Medulla oblongata (tissue), 1 donor: ENCODE measurements at regions not wholly inside any gene's neighbourhood (a gene's known extent, or its start where the extent isn't known, plus 50 kb on each side); places are given as distances from the start of the nearest gene placed in this dataset.
A peak's percentile ranks its signal among the peaks of the same experiment; 100 is the strongest.

Source experiments
- DNase-seq: peaks from one replicate; pipeline ENCODE4 v3.0.0-alpha.2; 2015; ENCODE audit errors: extremely low spot score

DNA sequence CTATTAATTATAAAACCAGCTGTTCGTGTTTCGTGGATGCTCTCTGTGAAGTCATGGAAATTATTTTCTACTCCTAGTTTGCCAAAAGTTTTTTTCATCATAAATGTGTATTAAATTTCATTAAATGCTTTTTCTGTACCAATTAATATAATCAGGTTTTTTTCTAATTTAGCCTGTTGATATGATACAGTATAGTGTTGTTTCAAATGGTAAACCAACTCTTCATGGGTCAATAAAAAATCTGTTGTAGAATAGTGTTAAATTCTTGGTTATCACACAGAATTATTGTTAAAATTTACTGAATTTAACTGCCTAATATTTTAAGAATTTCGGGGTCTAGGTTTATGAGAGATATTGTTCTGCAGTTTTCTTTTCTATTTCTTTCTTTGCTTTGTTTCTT lies 505.9 kb upstream of the MANEA start:
- DNase-seq = no peak

DNA sequence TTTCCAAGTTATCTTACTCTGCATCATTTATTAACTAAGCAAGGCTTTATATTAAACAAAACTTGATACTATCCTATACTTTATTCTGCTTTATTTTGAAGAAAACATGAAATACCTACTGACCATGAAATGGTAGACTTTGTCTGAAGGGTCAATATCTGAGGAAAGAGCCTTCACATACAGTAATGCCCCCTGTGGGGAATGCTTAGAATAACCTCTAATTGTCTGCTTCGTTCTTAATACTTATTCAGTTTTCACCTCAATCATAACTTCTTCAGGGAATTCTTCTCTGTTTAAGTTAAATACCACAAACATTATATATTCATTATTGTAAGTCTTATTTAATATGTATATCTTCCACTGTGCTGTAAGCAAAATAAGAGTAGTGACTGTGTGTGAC lies 498.9 kb upstream of the MANEA start:
- no peak for DNase-seq

DNA sequence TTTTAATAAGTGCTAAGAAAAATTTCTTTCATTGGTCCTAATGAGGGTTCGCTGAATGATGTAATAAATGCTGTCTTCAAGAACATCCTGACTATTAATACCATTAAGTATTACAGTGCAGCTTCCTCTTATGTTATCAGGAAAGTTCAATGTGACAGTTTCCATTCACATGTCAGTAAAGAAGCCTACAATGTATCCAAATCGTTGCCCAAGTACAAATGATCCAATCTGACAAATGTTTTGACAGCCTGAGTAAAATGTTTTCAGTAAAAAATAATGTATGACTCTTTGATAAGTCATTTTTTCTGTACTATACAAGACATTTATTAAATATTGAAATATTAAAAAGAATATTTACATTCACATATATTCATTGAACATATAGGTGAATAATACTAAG lies 496.1 kb upstream of the MANEA start:
- DNase-seq = no peak

DNA sequence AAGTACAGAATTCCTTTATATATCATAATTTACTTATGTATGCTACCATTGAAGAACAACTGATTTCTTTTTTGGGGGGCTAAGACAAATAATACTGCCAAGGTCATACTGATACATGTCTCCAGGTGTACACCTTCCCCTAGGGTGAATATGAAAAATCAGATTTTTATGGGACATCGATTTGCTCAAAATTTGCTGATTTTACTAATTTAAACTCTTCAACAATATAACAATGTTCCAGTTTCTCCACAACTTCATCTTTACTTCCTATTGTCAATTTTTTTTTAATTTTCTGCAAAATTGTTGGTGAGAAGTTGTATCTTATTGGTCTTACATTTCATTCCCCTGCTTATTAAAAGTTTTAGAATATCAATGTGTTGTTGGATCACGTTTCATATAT lies 495.4 kb upstream of the MANEA start:
- no peak for DNase-seq

DNA sequence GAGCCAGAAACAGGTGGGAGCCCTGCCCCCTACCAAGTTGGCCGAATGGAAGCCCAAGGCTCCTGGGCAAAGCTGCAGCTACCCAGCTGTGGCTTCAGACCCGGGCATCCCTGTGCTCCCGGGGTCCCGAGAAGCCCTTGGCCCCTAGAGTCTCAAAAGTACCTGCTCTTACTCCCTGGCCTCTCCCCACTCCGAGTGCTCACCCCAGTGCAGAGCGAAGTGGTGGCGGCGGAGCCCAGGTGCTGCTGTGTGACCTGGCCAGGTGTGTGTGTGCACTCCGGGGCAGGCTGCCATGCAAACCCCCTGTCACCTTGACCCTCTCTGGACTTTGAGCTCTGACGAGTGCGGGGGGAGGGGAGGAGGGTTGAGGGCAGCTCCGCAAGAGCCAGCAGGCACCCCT lies 493.8 kb upstream of the MANEA start:
- no peak for DNase-seq

DNA sequence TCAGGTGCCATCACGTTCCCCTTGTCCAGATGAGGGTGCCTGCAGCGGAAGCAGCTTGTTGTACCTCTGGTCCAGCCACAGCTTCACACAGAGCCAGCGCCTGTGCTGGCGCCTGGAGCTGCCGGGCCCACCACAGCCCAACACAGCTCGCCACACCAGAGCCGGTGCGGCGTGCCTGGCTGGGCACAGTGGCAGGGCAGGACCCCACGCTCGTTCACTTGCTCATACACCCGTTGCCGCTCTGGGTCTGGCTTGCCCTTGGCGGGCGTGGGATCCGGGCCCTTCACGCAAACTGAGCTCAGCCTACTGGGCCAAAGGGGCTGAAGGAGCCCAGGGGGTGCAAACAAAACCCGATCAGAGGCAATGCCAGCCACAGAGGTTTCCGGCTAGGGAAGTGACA lies 492.5 kb upstream of the MANEA start:
- no peak for DNase-seq

DNA sequence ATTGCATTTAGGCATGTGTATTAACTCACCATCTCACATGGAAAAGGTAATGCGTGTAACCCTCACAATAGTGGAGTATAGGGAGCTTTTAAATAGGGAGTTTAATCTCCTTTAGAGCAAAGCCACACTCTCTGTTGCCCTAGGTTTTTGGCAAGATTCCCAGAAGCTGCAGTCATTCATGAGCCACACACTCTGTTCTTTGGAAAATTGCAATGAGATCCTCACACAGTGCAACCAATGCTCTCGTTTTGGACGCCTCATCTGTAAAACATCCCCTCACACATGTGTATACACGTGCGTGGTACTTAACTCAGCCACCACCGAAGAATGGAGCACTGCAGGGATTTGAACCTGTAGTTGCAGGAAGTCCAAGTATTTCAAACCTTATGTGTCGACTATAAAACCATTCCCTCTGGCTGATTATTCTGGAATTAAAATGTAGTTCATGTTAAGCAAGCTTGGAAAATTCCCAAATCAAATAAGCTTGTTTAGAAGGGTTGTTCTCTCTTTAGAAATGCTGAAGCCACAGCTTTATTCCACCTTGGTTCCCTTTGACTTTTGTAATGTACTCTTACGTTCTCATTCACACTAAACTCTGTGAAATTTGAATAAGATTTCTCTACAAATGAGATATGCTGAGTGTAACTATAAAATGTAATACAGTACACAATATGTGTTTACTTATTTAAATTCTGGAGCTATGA lies 489.8 kb upstream of the MANEA start:
- DNase-seq = peak; percentile 81

DNA sequence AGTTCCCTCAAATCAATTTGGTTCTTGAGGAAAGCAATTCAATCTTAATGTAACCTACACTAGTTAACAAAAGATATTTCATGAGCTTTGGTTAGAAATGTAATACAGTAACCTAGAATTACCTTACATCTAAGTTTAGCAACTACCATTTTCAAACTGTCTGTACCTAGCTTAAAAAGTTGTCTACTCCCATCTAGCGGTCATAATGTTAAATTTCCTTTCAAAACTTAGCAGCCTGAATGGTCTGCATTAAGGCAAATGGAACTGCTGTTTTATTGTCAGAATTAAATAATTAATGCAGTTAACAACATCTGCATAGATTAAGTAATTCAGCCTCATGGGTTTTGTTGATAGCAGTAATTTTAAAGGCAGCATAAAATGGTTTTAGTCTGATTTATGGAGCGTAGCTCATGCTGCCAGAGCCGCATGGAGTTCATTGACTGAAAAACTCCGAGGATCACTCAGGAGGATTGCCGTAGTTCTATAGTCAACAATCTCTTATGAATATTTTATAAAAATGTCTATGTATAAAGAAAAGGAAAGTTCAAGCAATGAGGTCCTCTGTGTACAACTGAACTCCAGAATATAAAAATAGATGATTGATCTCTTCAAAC lies 485.4 kb upstream of the MANEA start:
- peak; percentile 65 for DNase-seq

DNA sequence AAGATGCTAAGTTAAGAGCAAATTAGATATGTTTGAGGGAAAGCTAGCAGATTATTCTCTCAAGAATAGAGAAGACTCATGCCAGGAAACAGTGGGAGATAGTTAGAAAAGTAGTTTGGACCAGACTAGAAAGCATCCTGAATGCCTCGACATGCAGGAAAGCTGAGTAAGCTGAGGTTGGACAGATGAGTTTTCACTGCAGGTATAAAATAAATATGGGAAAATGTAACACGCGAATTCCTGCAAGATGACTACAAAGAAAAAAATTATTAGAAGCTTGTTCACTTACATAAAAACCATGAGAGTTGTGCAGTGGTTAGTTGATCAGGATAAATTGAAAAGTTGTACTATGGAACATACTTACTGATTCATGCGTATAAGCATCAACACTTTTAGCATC lies 484.2 kb upstream of the MANEA start:
- DNase-seq = no peak

DNA sequence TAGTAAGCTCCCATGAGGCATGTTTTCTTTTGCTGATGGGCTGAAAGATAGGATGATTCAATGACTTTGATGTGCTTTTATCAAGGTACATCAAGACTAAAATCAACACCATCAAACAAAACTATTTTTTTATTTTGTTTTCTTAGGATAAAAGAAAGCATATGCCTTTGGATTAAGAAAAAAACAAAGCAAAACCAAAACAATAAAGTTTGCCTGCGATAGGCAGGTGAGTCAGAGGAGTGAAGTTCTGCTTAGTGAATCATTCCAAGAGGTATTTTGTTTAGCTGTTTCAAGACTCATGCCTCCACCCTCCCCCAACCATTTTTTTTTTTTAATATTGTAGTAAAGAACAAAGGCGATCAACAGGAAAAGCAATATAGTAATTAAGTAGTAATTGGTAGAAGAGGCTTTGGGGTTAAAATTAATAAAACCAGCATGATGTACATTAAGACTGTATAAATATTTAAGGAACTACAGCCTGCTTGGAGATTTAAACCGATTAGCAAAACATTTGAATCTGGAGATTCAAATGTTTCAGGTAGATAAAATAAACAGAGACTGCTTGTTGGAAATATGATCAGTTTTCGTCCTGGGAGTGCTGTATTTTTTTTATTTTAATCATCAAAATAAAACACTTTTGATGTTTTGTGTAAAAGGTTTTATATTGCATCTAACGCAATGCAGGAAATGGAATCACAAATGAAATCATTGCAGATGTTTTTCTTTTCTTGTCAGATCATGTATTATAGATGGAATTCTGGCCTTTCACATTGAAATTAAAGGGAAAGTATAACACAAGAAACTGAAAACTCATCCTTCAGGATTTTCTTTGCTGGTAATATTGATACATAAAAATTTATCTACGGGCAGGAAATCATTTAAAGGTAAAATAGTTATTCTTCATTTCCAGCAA lies 482.3 kb upstream of the MANEA start:
- no peak for DNase-seq

DNA sequence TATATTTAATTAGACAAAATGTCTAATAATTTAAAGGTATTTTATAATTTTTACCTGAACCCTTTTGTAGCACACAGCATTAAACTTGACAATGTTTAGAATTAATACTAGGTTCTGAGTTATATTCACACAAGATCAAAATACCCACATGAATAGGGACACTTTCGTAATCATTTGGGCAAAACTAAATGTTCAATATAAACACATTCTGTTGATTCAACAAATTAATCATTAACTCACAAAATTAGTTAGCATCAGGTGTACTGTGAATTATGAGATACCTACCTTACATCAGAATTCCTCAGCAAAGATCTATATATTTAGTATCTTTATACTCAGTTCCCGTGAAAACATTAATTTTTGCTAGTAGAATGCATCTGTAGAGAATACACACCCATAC lies 481.5 kb upstream of the MANEA start:
- no peak for DNase-seq

DNA sequence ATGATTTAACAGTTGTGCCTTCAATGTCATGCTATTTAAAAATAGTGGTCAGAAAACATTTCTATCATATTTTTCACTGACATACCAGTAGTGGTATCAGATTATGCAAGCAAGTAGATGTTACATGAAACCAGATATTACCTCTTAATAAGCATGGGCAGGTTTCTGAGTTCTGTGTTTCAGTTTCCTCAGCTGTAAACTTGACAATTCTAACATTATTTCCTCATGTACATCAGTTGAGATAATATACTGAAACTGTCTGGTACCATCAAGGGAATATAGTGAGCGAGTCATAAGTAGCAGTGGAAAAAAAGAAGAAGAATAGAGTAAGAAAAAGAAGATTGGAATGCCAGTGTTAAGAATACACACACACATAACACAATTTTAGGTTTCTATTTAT lies 477.9 kb upstream of the MANEA start:
- DNase-seq = no peak

DNA sequence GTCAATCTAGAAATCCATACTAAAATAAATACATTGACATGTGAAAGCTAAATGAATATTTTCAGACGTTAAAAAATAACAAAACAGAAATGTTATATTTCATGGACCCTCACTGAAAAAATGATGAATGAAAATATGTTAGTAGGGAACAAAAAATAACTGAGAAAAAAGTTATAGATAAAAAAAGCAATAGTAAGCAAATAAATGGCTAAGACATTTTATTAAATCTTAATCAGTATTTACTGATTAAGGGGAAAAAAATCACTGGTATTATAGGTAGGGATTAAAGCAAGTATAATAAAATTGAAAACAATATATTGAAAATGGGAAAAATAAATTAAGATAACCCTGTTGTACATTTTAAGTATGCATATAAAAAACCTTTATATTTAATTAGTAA lies 468.1 kb upstream of the MANEA start:
- DNase-seq = no peak

DNA sequence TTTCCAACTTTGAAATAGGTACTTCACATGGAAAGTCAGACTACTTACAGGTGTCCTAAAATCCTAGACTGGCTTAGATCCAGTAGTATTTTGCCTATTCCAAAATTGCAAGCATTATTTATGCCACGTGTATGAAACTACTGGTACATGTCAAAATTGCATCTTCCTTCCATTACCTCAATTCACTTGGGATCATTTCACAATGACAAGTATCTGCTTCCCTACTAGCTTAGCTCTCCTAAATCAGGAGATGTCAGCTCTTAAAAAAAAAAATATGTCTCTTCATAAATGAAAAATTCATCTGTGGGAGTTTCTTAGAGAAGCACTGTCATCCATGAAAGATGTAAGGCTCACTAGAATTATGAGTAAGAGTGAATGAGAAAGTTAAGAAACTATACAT lies 466.6 kb upstream of the MANEA start:
- DNase-seq = no peak

DNA sequence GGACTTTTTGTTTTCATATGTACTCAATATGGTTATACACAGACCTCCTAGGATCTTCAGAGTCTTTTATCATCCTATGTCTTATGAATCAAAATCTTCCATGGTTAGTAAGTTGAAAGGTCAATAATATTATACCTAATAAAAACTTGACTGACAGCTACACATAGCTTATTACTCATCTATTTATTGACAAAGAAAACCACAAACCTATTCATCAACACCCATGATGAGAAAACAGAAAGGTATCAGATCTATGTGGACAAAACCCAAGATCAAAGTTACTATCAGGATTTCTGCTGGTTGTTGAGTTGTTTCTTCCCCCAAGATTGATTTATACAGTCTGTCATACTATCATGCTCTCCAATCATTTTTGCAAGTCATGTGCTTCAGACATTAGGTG lies 460.1 kb upstream of the MANEA start:
- DNase-seq = no peak

DNA sequence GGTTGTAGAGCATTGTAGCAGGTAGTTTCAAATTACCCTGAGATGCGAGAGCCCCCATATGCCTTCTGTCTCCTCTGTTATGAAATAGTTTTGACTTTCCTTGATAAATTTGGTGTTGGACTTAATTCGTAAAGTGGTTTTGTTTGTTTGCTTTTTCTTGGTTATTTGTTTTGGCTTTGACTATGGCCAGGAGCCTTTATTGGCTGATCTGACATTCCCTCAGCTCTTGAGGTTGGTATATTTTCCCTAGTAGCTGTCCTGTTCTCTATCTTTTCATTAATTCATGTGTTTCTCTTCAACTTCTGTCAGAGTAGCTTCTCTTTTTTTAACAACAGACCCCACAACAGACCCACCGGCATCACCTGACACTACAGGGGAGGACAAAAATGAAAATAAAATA lies 457.4 kb upstream of the MANEA start:
- DNase-seq = no peak

DNA sequence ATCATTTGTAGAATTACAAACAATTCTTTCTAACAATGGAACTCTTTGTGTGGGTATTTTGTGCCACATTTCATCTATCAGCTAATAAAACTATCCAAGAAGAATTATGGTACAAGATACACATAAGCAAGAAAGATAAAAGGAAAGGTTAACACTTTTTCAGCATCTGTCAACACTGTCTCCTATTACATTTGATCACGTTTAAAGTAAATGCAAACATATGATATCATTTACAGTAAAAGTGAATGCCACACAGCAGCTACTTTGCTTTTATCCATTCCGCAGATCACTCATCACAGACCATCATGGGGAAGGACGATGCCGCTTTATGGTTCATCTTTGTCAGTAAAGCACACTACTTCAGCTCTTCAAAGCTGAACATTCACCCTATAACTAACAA lies 456.4 kb upstream of the MANEA start:
- DNase-seq = no peak

DNA sequence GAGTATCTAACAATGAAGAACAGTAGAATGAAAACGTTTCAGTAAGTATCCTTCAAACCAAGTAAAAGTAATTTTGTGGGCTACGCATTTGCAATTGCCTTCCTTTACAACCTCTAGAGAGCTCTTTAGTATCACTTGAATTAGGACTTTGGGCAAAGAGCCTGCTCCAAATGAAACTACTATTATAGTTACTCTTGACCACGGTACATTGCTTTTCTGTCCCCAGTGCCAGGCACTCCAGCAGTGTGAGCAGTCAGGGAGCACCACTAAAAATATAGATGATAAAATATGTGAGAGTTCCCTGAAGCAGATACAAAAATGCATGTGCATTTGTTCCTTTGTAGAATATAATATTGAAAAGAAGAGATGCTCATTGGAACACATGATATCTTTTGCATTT lies 450.1 kb upstream of the MANEA start:
- no peak for DNase-seq

DNA sequence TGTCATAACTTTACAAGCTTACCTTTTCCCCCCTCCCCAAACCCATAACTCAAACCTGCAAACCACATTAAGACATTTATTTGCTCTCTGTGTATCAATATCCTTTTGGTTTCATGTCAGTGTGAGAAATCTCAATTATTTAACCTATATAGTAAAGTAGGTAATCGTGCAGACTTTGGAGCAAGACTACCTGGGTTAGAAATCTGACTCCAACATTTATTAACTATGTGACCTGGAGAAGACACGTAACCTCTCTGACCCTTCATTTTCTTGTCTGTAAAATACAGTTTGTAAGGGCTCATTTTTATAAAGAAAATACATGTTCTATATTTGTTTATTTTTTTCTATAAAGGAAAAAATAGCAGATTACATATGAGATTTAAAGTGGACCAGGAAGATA lies 448.9 kb upstream of the MANEA start:
- no peak for DNase-seq

DNA sequence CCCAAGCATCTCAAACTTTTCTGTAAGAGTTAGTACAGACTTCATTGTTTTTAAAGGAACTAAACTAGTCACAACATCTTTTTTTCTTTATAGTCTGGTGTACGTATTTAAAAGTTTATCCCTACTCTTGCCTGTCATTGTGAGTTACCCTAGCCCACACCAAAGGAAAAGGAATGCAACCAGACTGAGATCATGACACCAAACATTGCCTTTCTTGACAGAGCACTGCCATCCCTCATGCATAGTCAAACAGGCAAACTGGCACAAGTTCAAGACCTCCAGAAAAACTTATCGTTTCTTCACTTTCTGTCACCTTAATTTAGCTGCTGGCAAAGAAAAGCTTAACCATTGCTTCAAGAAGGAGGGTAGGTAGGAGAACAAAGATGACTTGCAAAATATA lies 448.4 kb upstream of the MANEA start:
- no peak for DNase-seq

DNA sequence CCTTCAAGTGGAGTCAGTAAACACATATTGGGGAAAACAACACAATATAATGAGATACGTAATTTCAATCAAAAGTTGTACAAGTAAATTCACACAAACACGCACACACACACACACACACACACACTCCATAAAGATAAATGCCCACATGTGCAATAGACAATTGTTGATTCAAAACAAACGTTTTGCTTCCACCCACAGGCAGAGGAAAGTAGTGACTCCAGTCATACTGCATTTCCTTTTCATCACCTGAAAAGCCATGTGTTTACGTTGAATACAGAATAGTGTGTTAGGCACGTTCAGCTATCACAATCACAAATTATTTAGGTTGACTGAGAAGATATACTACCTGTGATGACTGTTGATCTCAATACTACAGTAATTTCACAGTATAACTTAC lies 443.8 kb upstream of the MANEA start:
- no peak for DNase-seq

DNA sequence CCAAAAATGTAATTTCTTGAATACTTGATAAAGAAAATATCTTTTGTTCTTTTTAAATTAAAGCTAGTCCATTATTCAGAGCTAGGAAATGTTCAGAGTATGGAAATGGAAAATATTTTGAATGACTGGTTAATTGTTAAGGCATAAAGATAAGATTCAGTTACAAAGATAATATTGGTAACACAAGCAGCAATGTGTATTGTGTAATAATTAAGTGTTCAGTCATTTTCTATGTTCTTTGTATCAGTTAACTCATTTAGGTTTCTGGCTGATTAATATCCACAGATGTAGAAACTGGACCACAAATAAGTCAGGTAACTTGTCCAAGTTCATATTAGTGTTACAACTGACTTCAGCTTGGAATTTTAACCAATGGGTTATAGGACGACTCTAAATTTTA lies 442.2 kb upstream of the MANEA start:
- DNase-seq = no peak

DNA sequence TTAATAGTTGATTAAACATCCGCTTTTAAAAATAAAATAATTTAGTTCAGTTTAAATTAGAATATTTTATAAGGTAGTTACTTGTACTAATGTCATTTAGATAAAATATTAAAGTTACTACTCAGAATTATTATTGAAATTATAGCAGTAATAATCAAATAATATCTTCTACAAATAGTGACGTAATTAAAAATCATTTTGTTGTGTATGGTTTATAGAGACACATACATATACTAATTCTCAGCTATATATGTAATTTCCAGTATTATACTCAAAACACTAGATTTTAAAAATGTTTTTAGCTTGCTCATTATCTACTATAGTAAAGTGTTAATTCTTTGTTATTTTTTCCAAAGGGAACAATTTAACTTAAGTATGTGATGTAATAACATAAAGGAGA lies 435.2 kb upstream of the MANEA start:
- DNase-seq = no peak
